NCI-H82 treated with DMSO at 0.1 percent for 48 hours (cell line): ENCODE measurements at regions not wholly inside any gene's neighbourhood (a gene's known extent, or its start where the extent isn't known, plus 50 kb on each side); places are given as distances from the start of the nearest gene placed in this dataset.

Experiments used
- DNase-seq: peaks from one replicate; lab custom pipeline; 2025; ENCODE audit not compliant: unreplicated experiment; lab: John Stamatoyannopoulos, UW

GRCh38 chr12:13597837-13598236 lies 383.6 kb downstream of the GRIN2B start:
- no peak for DNase-seq

DNA sequence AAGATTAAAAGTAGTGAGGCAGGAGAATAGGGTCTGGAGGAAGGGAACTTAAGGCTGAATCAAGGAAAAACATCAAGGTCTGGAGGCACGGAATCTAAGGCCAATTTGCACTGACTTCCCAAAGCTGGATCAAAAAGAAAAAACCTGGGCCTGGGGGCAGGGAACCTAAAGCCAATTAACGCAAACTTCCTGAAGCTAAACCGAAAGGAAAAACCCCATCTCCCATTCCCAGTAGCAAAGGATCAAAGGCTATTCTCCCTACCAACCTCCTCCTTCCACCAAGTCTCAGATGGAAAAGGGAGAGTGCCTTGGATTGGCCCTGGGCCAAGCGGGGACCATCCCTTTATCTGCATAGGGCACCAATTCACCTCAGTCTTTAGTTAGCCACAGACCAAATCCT lies 384.2 kb downstream of the GRIN2B start:
- DNase-seq: no peak

DNA sequence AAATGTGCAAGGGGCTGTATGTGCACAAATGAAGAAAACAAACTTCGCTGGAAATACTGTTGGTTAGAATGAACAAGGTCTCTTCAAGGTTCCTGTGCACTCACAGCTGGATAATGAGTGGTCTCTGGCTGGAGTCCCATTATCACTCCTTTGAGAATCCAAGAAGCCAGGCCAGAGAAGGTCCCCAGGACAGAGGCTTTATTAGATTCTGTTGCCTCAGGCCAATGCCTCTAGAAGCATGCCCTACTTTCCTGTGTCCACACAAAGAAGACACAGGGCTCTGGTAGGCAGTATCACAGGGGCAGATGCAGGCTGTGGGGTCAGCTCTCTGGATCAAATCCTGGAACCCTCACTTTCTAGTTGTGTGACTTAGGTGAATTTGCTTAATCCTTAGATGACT lies 384.7 kb downstream of the GRIN2B start:
- DNase-seq: no peak

DNA sequence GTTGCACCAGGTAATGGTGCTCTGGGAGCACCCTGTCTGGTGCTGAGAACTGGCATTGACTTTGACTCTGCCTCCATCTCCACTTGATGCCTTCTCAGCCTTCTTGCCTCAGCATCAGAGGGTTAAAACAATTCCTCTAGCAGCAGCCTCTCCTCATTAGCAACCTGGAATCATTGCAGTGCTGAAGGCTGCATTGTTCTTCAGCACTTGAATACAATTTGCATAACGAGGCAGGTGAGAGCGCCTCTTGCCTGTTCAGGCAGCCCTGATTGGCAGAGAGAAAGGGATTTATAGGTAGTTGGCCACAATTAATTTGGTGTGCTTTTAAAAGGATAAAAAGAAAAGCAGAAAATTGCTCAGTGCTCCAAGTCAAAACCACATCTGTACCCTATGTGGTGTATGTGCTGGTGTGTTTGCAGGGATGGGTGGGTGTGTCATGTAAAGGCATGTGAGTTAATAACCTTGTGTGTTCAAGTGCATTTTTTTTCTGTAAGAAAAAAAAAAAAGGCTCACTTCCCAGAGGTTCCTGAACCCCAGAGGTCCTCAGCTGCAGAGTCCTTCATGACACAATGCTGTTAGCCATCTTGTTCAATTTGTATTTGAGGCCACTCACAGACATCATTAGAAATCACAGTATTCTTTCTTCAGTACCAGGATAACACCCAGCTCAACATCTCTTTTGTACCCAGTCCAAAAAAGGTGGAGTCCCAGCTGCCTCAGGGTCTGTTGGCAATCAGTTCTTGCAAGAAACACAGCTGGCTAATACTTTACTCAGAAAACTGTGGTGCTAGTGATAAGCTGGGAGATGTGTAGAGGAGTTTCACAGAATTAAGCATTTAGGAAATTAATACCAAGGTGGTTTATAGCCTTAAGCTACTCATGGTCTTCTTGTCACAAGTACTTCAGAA lies 385.6 kb downstream of the GRIN2B start:
- no peak for DNase-seq

- no peak for DNase-seq
Observed at GRCh38 chr12:13594731-13595514, 386.5 kb downstream of the GRIN2B start.

DNA sequence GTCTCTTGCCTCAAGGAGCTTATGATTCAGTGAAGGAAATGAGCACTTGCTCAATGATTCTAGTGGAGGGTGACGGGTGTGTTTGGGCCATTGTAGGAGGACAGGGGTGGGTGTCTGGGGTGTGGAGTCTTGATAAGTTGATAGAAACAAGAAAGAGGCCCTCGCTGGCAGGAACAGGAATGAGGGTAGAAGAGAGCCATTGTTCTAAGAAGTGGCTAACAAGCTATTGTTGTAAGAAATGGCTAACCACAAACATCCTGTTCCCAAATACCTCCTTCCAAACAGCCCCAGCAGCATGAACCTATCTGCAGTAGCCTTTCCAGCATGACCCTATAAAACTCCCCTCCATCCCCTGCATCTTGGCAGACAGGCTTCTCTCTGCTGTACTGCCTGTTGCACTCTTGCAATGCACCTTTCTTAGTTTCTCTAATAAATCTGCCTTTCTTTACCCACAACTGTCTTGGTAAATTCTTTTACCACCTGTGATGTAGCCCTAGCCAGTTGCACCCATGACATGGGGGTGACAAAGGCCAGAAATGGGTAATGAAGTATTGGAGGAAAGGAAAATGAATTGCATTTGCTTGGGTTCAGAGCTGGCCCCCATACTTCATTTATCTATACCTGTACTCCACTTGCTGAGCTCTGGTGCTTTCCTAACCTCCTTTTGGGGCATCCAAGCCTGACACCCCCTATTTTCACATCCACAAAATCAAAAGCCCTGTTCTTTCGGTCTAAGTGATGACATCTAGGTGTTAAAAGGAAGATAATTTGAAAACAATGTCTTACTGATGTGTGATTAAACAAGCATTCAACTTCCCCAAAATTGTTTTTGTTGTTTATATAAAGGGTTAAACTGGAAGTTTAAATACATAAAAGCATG lies 389.1 kb downstream of the GRIN2B start:
- no peak for DNase-seq

DNA sequence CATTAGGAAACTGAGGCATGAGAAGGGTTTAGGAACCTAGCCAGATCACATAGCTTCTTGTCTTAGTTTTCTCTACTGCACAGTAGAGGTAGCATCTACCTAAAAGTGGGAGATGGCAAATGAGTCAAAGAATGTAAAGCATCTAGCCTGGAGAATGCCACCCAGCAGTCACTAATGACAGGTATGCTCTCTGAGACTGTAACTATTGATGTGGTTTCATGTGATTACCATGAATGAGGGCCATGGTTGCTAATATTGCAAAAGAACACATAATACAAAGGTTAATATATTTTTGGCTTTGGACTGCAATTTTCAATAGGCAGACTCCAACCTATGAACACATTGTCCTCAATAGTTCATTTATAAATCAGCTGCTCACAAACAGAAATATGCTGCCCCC lies 389.9 kb downstream of the GRIN2B start:
- DNase-seq: no peak

GRCh38 chr12:13591059-13591458 lies 390.3 kb downstream of the GRIN2B start:
- DNase-seq: no peak

DNA sequence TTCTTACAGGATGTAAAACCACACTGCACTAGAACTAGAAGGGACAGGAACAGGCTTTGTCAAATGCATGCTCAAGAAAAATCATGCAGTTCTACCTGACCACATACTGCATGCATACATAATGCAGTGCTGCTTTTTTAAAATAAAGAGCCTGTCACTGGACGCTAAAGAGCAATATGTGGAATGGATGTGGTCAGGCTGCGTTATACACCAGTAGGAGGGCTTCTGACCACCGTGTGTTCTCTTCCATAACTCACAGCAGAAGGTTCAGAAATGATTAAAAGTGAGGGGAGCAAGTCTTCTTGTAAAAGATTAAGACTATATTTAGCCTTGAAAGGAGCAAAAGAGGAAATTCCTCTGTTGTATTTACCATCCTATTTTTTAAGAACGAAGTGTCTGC lies 392.0 kb downstream of the EMP1 start:
- DNase-seq: no peak

DNA sequence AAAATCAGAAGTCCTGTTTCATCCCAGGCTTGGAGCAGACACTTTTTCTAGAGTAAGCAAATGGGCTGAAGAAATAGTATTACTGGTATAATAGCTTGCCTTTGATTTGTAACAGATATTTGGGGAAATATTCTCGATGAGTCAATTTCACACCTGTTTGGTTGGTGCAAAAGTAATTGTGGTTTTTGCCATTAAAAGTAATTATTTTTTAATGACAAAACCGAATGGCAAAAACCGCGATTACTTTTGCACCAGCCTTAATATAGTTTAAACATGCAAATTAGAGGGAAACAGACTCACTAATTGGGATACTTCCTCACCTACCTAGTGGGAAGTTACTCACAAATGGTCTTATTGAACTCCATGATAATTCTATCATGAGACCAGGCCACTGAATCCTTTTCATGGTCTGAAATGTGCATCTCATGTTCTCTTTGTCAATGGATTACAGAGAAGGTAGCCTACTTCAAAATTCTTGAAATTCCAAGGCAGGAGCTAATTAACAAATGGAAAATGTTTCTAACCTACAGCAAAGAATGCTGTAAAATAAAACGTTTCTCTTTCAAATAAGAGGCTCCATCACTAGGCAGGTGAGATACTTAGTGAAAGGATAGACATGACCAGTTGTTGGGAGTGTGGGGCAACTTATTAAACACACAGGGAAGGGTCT lies 391.3 kb downstream of the EMP1 start:
- DNase-seq: no peak

DNA sequence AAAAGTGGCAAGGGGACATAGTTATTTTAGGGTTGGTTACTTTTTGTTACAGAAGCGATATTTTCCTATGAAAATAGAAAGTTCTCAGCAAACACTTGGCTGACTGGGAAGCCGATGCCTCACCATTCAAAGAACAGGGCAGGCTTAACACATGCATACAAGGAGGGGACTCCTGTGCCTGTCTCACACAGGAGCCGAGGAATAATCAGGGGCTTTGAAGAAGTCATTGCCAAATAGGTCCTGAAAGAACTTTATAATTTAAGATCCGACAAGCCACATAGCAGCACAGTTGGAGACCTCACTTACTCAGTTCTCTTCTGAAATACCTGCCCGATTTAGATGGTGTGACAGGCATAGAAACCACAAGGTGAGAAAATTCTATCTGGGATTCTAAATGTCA lies 389.8 kb downstream of the EMP1 start:
- no peak for DNase-seq

DNA sequence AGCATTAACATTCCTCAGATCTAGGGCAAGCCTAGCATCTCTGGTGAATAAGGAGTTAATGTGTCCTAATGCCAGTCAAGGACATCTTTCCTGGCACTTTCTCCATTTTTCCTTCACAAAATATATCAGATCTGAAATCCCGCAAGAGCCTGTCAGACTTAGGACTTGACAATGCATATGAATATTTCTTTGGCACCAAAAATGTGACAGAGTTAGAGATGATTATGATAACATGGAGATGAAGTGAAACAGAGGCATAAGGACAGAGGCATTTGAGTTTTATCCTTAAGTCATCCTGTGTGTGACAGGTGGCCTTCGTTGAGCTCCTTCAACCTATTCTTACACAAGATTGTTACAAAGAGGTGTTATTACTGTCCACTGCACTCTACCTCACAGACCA lies 388.0 kb downstream of the EMP1 start:
- no peak for DNase-seq

- DNase-seq: no peak
Observed at GRCh38 chr12:13583630-13584029, 387.1 kb downstream of the EMP1 start.

DNA sequence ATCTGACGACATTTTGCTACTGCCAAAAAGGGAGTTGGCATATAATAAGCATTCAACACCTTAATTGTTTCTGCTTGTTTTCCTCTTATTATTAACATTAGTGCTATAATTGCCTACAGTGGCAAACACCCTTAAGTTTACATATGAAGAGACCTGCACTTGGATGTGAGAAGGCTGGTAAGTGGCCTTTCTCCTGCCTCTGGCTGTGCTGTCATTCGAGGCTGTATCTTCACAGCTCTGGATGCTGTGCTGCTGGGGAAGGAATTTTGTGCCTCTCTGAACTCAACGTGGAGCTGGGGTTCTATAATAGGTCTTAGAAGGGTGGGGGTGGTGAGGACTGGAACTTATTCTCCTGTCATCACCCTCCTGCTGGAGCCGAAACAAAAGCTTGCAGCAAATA lies 385.9 kb downstream of the EMP1 start:
- DNase-seq: no peak

- DNase-seq: no peak
Observed at GRCh38 chr12:13581031-13581430, 384.5 kb downstream of the EMP1 start.

- DNase-seq: no peak
Observed at GRCh38 chr12:13580206-13580605, 383.7 kb downstream of the EMP1 start.

DNA sequence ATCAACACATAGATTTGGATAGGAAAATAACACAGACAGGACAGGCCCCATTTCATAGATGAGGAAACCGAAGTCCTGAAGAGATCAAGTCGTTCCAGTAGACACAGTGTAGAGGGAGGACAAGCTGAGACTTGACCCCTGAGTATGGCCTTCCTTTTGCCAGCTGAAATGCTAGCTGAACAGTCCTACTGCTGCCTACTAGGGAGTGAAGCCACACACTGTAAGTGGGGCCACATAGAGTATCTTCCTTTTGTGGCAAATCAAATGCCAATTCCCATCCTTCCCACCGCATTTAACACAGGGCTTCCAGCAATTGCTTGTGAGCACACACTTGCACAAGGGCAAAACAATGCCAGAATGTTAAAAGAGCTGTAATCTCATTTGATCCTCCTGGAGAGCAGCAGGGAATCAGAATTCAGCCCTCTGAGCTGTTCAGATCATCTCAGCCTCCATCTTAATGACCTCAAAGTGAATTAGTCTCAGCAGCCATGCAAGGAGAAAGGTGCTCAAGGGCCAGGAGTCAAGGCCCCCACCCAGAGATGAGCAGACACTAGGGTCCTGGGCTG lies 380.5 kb downstream of the EMP1 start:
- DNase-seq: peak; percentile 56

DNA sequence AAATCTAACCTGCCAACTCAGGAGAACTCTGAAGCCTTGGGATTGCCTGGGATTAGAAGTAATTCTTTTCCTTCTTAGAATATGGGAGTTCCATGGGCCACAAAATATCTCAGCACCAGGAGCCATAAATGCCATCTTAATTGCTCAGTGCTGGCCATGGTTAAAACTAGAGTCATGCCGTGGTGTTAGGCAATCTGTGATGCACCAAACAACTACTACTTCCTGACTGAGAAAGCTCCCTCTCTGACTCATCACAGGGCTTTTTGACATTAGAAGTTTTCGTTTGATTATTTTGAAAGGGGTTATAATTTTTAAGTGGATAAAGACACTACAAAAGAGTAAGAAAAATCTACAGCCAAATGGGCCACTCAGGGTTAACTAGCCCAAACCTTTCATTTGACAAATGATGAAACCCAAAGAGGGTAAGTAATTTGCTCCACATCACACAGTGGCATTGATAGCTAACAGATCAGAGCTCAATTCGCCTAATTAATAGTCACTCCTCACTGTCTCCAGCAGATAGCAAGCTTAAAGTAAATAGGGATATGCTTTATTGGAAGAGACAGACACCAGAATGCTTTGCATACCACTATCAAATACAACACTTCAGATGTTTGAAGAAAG lies 377.3 kb downstream of the EMP1 start:
- no peak for DNase-seq

DNA sequence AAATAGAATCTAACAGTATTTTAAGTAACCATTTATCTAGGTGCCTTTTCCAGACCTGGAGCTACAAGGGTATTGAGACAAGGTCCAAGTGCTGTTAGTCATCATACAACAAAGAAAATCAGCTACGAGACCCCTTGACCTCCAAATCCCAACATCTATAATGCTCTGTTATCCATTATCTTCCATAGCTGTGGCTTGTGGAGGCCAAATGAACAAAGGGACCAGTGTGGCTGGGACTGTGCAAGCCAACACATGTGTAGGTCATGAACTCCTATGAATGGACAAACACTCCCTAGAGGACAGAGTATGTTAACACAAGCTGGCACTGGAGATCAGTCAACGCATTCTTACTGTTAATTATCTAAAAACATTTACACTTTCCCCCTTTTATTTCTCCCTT lies 374.5 kb downstream of the EMP1 start:
- DNase-seq: no peak
